ENCODE measurements at regions not wholly inside any gene's neighbourhood (a gene's known extent, or its start where the extent isn't known, plus 50 kb on each side); places are given as distances from the start of the nearest gene placed in this dataset.

GRCh38 chr21:27647921-27648320 is 681.0 kb upstream of the ADAMTS5 start:
- TF ChIP-seq CTCF (IDR thresholded peaks at IDR 0.05; ENCODE audit: insufficient read depth, missing control alignments), result no peak
- DNase-seq (ENCODE audit: insufficient read length, low spot score) (no peak), FAIRE-seq (no peak)

- FAIRE-seq (no peak), DNase-seq (ENCODE audit: insufficient read length, low spot score) (no peak)
- no peak for TF ChIP-seq CTCF (IDR thresholded peaks at IDR 0.05; ENCODE audit: insufficient read depth, missing control alignments)
Observed at GRCh38 chr21:27647401-27647800, 680.5 kb upstream of the ADAMTS5 start.

DNA sequence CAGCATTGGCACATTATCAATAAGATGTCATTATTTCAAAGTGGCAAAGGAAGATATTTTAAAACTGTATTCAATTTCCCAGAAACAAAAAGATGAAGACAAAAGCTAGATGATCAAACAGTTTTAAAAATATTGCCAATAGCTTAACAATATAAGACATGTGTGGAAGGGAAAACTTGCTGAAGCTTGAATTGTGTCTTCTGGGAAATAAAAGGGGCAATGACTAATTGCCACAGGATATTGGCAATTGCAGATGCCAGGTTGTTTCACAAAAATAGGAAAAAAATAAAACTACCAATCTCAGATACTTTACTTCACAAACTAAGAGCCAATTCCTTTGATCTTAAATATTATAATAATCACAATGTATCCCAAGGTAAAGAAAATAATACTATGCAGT is 679.8 kb upstream of the ADAMTS5 start:
- TF ChIP-seq CTCF (IDR thresholded peaks at IDR 0.05; ENCODE audit: insufficient read depth, missing control alignments), result no peak
- no peak for FAIRE-seq
- DNase-seq (ENCODE audit: insufficient read length, low spot score), result no peak

GRCh38 chr21:27646056-27646455 is 679.2 kb upstream of the ADAMTS5 start:
- no peak for FAIRE-seq
- TF ChIP-seq CTCF (IDR thresholded peaks at IDR 0.05; ENCODE audit: insufficient read depth, missing control alignments), result no peak
- no peak for DNase-seq (ENCODE audit: insufficient read length, low spot score)

- DNase-seq (ENCODE audit: insufficient read length, low spot score) (no peak), FAIRE-seq (no peak)
- TF ChIP-seq CTCF (IDR thresholded peaks at IDR 0.05; ENCODE audit: insufficient read depth, missing control alignments), result no peak
Observed at GRCh38 chr21:27645285-27645684, 678.4 kb upstream of the ADAMTS5 start.

- no peak for TF ChIP-seq CTCF (IDR thresholded peaks at IDR 0.05; ENCODE audit: insufficient read depth, missing control alignments)
- DNase-seq (ENCODE audit: insufficient read length, low spot score), result no peak
- no peak for FAIRE-seq
Observed at GRCh38 chr21:27643326-27643725, 676.4 kb upstream of the ADAMTS5 start.

GRCh38 chr21:27639286-27639685 is 672.4 kb upstream of the ADAMTS5 start:
- FAIRE-seq (no peak), DNase-seq (ENCODE audit: insufficient read length, low spot score) (no peak)
- TF ChIP-seq CTCF (IDR thresholded peaks at IDR 0.05; ENCODE audit: insufficient read depth, missing control alignments), result no peak

All from D721Med (cell line).